Activated T-cell treated with anti-CD3 and anti-CD28 coated beads for 48 hours (primary cell): ENCODE measurements at regions not wholly inside any gene's neighbourhood (a gene's known extent, or its start where the extent isn't known, plus 50 kb on each side); places are given as distances from the start of the nearest gene placed in this dataset.

Source experiments
- DNase-seq: peaks from one replicate; pipeline ENCODE4 v3.0.0-alpha.2; 2020; ENCODE audit warnings: low read depth

DNA sequence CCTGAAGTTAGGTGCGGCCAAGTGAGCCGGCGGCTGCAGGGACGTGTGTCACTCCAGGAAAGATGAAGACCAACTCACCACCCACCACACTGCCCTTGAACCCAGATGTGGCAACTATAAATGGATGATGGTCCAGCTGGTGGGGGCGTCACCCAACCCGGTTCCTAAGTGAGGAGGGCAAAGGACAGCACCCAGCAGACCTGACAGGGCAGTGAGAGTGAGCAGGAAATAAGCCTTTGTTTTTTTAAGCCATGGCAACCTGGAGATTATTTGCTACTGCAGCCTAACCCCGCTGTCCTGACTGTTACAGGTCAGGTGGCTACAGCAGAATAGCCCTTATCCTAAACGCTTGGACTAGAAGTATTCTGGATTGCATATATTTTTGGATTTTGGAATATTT lies 228.9 kb downstream of the CTTN start:
- DNase-seq = no peak

DNA sequence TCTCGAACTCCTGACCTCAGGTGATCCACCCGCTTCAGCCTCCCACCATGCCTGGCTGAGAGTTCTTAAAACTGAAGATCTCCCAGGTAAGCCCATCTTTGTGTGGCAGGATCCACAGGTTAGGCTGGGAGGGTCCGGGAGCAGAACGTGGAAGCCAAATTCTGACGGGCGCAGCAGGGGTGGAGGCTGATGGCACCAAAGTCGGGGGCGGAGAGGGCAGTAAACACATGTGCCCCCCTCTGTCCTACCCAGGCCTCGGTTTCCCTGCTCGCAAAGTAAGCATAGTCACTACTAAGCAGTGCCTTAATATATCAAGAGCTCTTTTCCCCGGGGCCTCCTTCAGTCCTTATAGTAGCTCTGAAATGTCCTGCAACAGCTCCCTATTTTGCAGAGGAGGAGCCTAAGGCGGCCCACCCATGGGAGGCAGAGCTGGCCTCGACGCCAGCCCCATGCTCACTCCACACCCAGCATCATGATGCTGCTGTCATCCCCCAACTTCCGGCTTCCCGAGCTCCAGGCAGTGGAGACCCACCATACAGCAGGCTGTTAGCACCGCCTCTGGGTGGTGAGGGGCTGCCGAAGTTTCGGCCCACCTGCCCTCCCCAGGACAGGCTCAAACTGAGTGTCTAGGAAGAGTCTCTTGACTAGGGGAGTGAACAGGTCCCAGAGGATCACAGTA lies 230.0 kb downstream of the CTTN start:
- DNase-seq = no peak

DNA sequence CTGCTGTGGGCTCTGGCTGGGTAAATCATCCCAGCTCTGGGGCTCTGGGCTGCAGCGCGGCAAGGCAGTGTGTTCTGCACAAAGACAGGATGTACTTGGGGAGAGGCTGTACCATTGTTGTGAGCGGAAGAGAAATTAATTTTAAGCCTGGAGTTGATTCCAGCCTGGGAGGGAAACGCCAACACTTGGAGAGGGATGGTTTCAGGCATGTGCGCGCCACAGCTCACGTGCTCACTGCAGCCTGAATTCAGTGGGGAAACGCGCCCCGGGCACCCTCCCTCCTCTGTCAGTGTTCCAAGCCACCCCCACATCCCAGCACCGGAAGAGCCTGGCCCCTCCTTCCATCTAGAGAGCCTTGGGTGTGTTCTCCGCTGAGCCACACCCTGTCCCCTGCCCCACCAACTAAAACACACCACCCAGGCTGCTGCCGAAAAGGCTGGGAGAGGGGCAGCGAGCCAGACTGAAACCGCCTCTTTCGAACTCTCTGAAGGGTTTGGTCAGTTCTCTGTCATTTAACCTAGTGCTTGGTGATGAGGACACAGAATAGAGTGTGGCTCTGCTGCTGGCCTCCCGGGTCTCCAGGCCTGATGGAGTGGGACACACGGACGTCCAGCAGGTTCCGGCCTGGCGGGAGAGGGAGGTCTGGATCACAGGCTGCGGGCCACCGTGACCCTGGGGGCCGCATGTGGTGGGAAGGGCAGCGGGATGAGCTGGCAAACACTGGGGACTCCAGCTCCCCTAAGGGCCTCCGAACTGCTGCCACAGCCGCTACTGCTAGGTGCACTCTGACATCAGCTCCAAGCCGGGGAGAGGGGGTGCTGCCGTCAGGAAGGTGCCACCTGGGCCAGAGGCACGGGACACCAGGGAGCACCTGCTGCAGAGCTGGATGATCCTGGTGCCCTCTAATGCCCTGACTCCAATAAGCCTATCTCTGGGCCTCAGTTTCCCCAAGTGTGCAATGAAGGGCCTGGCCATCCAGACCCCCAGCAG lies 230.8 kb downstream of the CTTN start:
- DNase-seq = no peak

DNA sequence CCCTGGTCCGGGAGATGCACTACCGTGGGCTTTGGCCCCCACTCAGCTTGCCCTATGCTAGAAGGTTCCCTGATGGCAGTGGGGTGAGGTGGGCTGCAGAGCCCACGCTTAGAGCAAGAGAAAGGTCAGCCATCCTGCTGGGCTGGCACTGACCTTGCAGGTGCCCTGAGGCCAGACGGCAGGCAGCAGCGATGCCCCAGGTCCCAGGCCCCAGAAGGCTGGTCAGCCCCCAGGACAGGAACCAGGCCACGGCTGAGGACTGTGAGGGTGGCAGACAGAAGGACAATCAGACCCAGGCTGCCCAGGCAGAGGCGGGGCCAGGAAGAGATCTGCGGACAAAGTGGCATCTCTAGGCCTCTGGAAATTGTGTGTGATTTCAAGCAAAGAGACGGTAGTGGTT lies 231.7 kb downstream of the CTTN start:
- DNase-seq = no peak

DNA sequence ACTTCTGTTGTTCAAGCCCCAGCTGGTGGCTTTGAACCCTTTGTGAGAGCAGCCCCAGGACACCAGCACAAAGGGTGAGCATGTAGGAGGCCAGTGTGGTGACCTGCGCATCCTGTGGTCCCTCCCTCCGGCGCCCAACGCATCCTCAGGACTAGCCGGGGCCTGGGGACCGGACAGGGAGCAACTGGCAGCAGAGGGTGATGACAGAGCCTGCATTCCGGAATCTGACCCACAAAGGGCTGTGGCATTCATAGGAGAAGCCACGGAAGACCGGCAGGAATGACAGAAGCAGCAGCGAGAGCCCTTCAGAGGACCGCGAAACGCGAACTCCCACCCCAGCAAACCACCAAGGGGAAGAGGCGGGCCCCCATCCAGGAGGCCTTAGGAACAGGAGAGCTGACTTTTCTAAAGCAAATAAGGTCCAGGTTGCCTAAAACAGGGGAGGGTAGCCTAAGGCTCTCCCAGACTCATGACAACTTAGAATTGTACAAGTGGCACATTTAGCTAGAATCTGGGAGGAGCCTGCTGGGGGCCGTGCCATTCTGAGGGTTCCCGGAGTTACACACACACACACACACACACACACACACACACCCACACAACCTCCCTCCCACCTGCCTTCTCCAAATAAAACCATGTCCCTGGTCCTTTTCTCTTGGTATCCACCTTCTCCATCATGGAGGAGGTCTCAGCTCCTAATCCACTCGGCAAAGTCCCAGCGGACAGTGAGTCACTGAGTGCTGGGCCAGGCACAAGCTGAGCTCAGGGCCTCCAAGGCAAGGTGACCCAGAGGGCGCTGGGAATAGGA lies 232.7 kb downstream of the CTTN start:
- no peak for DNase-seq

DNA sequence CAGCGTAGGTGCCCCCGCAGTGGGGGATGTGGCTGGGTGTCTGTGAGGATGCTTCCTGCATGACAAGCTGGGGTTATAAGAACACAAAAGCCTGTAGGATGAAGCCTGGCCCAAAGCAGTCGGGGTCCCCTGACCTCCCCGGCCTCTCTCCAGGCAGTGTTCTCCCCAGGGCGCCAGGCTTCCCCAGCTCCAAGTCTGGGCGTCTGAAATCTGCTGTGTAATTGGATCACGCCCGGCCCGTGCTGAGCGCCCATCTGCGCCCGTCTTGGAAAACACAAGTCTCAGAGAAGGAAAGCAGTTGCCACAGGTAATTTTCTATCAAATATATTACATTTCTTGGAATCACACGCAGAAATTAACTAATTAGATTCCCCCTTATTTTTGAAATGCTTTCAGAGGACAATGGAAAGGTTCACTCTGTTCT lies 233.3 kb downstream of the CTTN start:
- no peak for DNase-seq

GRCh38 chr11:70633610-70634009 lies 235.3 kb downstream of the CTTN start:
- no peak for DNase-seq

- no peak for DNase-seq
Measured at GRCh38 chr11:70636659-70637058, 238.3 kb downstream of the CTTN start.

GRCh38 chr11:70637186-70637800 lies 239.0 kb downstream of the CTTN start:
- no peak for DNase-seq

DNA sequence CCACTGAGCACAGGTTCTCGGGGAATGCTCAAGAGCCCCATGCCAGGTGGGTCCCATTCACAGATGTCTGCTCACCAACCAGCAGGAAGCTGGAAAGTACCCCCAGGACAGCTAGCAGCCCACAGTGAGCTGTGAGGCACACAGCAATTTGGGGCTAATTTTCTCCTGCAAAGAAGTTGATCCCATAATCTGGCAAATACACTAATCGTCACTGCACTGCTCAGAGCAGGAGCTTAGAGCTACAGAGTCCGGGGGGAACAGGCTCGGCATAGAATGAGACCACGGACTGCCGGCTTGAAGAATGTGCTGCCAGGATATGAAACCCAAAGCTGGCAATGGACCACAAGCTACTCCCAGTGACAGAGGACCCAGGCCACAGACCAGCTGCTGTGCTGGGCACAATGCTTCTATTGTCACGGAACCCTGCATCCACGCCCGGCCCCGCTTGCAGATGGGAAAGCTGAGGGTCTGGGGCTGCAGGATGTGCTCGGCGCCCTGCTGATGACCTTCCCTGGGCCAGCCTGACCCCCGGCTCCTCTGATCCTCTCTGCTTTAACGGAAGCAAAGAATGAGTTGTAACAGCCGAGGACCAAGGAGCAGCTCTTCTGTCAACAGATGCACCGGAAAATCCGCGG lies 239.7 kb downstream of the CTTN start:
- no peak for DNase-seq

- no peak for DNase-seq
Measured at GRCh38 chr11:70640408-70640807, 242.1 kb downstream of the CTTN start.

DNA sequence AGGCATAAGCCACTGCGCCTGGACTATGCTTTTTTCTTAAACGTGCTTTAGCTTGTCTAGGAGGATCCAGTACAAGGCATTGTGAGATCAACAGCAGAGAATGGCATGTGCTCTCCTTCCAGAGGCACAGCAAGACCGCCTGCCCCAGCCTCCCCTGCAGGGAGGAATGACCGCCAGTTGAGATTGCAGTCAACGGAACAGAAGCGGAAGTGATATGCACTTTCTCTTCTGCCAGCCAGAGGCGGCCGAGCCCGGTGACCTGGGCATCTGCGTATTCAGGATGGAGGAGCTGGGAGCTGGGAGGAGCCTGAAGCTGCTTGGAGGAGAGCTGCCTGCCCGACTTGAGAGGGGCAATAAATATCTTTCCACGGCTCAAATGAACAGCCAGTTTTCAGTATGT lies 243.0 kb downstream of the CTTN start:
- no peak for DNase-seq

DNA sequence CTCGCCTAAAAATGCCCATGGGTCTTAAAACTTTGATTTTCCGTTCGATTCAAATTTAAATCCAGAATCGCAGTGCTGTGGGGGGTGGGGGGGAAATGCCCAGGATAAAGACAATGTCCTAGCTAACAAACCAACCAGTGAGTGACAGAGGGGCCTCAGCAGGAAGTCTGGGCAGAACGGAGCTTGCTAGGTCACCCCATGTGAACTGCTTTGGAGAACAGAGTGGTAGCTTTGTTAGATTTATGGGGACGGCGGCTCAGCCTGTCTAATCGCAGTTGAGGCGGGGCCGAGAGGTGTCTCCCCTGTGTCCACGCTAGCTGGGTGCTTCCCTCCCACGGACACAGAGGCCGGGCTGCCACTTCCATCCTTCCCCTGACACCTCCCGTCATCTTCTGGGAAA lies 243.9 kb downstream of the CTTN start:
- no peak for DNase-seq

DNA sequence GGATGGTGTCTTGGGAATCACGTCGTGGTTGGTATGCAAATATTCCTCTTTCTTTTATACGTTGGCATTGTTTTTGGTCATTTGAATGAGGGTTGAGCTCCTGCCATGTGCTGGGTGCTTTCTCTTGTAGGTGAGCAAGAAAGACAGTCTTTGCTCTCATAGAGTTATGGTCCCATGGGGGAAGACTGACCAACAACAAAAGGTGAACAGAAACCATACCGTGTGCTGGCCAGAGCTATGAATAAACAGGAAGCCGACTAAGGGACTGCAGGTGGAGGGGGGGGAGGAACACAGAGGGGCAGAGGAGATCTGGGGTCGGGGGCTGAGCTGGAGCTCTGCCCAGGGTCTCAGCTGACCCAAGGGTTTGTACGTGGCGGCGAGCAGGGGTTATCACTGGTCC lies 245.3 kb downstream of the CTTN start:
- no peak for DNase-seq

- DNase-seq = no peak
Measured at GRCh38 chr11:70644343-70645060, 246.2 kb downstream of the CTTN start.

GRCh38 chr11:70645537-70645936 lies 247.2 kb downstream of the CTTN start:
- no peak for DNase-seq

DNA sequence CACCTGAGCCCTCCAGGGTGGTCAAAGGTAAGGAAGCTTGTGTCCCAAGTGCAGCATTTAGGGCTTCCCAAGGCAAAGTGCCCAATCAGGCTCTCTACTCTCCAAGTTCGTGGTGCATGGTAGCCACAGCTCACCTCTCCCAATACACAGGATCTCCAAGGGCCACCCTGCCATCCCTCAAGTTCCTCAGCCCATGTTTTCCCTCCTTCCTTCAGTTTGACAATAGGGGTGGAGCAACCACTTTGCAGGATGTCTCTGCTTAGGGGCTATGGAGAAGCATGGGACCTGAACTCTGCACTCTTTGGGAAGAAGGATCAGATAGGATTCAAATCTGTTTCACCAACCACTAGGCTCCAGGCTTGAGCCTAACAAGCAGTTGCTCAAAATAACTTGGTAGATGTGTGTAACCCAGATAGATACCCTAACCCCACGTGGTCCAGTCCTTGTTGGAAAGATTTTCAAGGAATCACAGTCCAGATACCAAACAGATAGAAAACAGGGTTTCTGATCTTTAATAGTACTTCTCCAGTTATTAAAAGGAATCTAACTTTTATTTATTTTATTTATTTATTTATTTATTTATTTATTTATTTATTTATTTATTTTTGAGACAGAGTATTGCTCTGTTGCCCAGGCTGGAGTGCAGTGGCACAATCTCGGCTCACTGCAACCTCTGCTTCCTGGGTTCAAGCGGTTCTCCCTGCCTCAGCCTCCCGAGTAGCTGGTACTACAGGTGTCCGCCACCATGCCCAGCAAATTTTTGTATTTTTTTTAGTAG lies 248.1 kb downstream of the CTTN start:
- no peak for DNase-seq

- no peak for DNase-seq
Measured at GRCh38 chr11:70647188-70648166, 249.1 kb downstream of the CTTN start.
